Lower lobe of right lung (tissue), 2 donors: ENCODE measurements at regions not wholly inside any gene's neighbourhood (a gene's known extent, or its start where the extent isn't known, plus 50 kb on each side); places are given as distances from the start of the nearest gene placed in this dataset.

Source experiments
- ATAC-seq, 2 donors: fragments of 200-7000 bp; cut with Tn5 transposase; one replicate each; pipeline ENCODE4 v1.9.1; 2020 to 2022; ENCODE audit warnings: mild to moderate bottlenecking in 2 of 2, moderate library complexity in 2 of 2
- DNase-seq: peaks from one replicate; pipeline ENCODE4 v3.0.0-alpha.2; 2020
- H3K27ac ChIP-seq: fragments of 200-600 bp; one replicate; pipeline ENCODE4 v1.8.0; 2022
- H3K27me3 ChIP-seq: fragments of 200-600 bp; one replicate; pipeline ENCODE4 v1.8.0; 2022; ENCODE audit warnings: low read depth
- H3K36me3 ChIP-seq: fragments of 200-600 bp; one replicate; pipeline ENCODE4 v1.8.0; 2022; ENCODE audit warnings: mild to moderate bottlenecking
- H3K4me1 ChIP-seq: fragments of 200-600 bp; one replicate; pipeline ENCODE4 v1.8.0; 2022
- H3K4me3 ChIP-seq: fragments of 200-600 bp; one replicate; pipeline ENCODE4 v1.8.0; 2022; ENCODE audit warnings: mild to moderate bottlenecking
- H3K9me3 ChIP-seq: fragments of 200-600 bp; one replicate; pipeline ENCODE4 v1.8.0; 2022
- CTCF ChIP-seq: fragments of 200-600 bp; IDR thresholded peaks from one replicate; pipeline ENCODE4 v1.8.0; 2022; ENCODE audit warnings: antibody characterized with exemption, mild to moderate bottlenecking
- intact Hi-C: fragments of 100-400 bp; cut with DNase I; formaldehyde crosslinking; loops from one replicate; pipeline ENCODE4 v1.11.0; 2022
- donor health status: DM: no; HTN: yes; CAD: no; lungs with severe emphysema.

- no peak overlapping the region for H3K4me3 ChIP-seq
- intact Hi-C loops: no loop called here
- no peak for ATAC-seq
- no peak for DNase-seq
- H3K27me3 ChIP-seq: no peaks in the 10 kb centered on the region
- H3K4me1 ChIP-seq: no peaks in the 10 kb centered on the region
- no peaks in the 10 kb centered on the region for H3K36me3 ChIP-seq
- H3K9me3 ChIP-seq: no peaks in the 10 kb centered on the region
- no peak for TF ChIP-seq CTCF
- no peak overlapping the region for H3K27ac ChIP-seq
Observed at GRCh38 chr2:41944220-41944880, 103.5 kb upstream of the PKDCC start.

GRCh38 chr2:41947701-41948396, 100.0 kb upstream of the PKDCC start:
- intact Hi-C loops: no loop called here
- H3K4me1 ChIP-seq: no peaks in the 10 kb centered on the region
- H3K9me3 ChIP-seq: no peaks in the 10 kb centered on the region
- no peaks in the 10 kb centered on the region for H3K27me3 ChIP-seq
- ATAC-seq: peak; percentile 26 to 34
- no peak for TF ChIP-seq CTCF
- H3K4me3 ChIP-seq: no peak overlapping the region
- H3K36me3 ChIP-seq: no peaks in the 10 kb centered on the region
- DNase-seq: no peak
- H3K27ac ChIP-seq: no peak overlapping the region

- Histone ChIP-seq H3K4me3 (no peak overlapping the region), H3K27me3 (no peaks in the 10 kb centered on the region), H3K36me3 (no peaks in the 10 kb centered on the region), H3K4me1 (no peaks in the 10 kb centered on the region), H3K9me3 (no peaks in the 10 kb centered on the region), H3K27ac (no peak overlapping the region)
- DNase-seq (no peak), ATAC-seq (peak in 1 of 2 donors; percentile 18)
- intact Hi-C loops: no loop called here
- TF ChIP-seq CTCF: no peak
Observed at GRCh38 chr2:41948397-41948763, 99.4 kb upstream of the PKDCC start.

GRCh38 chr2:41949091-41949882, 98.5 kb upstream of the PKDCC start:
- Histone ChIP-seq H3K27ac (no peak overlapping the region), H3K4me1 (no peaks in the 10 kb centered on the region), H3K36me3 (no peaks in the 10 kb centered on the region), H3K9me3 (no peaks in the 10 kb centered on the region), H3K27me3 (no peaks in the 10 kb centered on the region), H3K4me3 (no peak overlapping the region)
- no peak for DNase-seq
- TF ChIP-seq CTCF: no peak
- no peak for ATAC-seq
- intact Hi-C loops: no loop called here

- ATAC-seq (no peak), DNase-seq (no peak)
- Histone ChIP-seq H3K4me1 (no peaks in the 10 kb centered on the region), H3K36me3 (no peaks in the 10 kb centered on the region), H3K9me3 (no peaks in the 10 kb centered on the region), H3K27ac (no peak overlapping the region), H3K4me3 (no peak overlapping the region), H3K27me3 (no peaks in the 10 kb centered on the region)
- TF ChIP-seq CTCF: no peak
- intact Hi-C loops: no loop called here
Observed at GRCh38 chr2:41949883-41950665, 97.7 kb upstream of the PKDCC start.
